Retina (tissue), 1 donor: ENCODE measurements at regions not wholly inside any gene's neighbourhood (a gene's known extent, or its start where the extent isn't known, plus 50 kb on each side); places are given as distances from the start of the nearest gene placed in this dataset.
A peak's percentile ranks its signal among the peaks of the same experiment; 100 is the strongest.

Experiments used
- DNase-seq: peaks from one replicate; pipeline ENCODE4 v3.0.0-alpha.2; 2016

GRCh38 chr12:118709946-118710345, 271.4 kb upstream of the SRRM4 start:
- DNase-seq = no peak

GRCh38 chr12:118711185-118711584, 270.2 kb upstream of the SRRM4 start:
- no peak for DNase-seq

DNA sequence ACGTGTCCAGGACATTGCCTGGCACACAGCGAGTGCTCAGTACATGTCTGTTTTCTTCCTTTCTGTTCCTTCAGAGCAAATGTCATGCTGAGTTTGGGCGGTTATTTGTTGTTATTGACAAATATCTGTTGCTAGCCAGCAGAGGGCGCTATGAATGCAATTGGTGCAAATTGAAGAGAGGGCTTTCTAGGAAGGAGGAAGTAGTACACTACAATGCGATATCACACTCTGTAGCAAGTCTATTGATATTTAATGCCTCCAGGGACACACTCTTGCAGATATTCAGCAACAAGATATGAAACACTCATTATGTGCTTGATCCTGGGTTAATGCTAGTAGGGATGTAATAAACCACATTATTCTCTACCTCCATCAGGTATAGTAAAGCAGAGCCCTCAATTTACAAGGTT, 267.3 kb upstream of the SRRM4 start:
- DNase-seq = peak; percentile 55

DNA sequence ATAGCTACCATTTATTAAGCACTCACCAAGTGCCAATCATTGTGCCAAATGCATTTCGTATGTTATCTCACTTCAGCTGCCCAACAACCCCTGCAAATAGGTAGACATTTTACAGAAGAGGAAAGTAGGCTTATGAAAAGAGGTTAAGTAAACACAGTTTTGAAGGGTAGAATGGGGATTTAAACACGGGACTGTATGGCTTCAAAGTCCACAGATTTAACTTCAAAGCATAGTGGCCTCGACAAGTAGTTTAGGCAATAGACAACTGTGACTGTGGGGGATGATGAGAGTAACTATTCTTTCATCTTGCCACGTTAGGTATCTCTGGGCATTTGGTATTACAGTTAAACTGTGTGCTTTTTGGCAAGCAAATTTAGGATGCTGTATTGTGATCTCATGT, 266.8 kb upstream of the SRRM4 start:
- no peak for DNase-seq

DNA sequence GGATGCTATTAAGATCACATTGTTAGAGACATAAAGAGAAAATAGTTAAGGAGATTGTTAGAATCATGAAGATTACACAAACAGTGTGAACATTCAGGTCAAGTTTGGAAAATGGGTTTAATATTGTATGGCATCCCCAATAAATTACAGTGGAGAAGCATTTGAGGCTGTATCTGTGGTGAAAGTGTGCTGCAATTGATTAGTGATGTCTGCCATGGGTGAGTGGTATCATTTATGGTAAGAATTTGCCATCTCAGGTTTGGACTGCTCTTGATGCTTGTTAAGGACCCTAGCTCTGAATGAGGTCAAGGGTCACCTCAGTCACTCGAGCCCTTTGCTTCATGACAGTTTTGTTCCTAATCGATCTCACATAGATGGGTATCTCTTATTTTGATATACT, 265.7 kb upstream of the SRRM4 start:
- DNase-seq = no peak

DNA sequence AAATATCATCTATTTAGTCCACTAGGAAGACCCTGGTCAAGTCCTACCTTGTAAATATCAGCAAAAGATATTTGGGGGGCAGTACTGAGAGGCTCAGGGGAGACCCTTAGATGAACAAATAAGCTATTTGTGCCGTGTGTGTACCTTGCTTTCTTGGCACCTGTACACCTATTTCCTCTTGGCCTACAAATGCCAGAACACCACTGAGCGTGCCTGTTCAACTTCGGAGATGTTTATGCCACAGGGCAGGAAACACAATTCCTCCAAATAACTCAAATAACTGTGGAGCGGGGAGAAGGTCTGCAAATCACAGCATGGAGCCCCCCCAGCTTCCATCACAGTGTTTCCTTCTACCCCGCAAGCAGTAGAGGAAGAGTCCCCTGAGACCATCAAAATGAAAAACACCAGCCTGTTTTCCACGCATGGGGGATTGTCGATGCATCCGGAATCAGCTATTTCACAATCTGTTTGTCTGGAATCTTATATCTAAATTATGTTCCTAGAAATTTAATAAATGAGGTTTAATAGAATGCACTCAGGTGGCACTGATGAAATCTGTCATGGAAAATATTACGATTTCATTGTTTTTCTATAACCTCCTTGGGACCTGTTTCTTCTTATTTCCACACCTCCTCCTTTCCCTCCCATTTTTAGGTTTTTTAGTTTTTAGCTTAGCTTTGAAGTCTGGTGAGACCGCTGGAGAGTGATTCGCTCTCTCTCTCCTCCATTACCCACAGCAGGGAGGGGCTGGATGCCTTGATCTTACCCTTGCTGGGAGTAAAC, 254.0 kb upstream of the SRRM4 start:
- no peak for DNase-seq

- no peak for DNase-seq
These were observed 253.4 kb upstream of the SRRM4 start for GRCh38 chr12:118727979-118728366.

GRCh38 chr12:118734266-118734665, 247.1 kb upstream of the SRRM4 start:
- no peak for DNase-seq

DNA sequence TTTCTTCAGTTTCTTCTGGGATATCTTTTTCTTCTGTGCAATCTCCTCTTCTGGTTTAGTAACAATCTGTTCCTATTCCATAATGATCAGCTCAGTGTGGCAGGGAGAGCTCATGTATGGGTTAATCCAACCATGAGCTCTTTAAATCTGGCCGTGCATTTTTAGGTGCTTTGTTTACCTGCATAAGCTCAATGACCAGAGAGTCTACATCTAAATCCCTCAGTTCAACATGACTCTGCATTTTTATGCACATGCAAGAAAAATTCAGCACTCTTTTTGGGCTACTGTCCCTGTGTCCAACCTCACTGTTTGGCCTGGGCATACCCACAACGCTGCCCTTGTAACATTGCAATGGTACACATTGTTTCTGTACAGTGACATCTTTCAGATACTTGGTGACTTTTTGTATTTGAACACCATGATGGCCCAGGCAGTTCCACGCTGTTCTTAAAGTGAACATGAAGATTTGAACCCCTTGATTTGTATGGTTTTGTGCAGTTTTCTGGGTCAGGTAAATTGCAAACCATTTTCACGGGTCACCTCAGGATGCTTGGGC, 243.3 kb upstream of the SRRM4 start:
- DNase-seq = no peak

DNA sequence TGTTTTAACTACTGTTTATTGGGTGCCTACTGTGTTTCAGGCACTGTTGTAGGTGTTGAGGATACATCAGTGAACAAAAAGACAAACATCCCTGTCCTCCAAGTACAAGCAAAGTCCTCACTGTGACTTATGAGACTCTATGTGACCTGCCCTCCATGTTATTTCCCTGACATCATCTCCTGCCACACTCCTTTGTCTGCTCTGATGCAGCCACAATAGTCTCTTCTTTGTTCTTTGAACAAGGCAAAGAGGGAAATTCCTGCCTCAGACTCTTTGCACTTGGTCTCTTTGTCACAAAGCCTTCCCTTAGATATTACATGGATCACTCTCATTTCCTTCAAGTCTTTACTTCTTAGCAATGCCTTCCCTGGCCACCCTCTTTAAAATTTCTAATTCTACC, 240.1 kb upstream of the SRRM4 start:
- peak; percentile 43 for DNase-seq

DNA sequence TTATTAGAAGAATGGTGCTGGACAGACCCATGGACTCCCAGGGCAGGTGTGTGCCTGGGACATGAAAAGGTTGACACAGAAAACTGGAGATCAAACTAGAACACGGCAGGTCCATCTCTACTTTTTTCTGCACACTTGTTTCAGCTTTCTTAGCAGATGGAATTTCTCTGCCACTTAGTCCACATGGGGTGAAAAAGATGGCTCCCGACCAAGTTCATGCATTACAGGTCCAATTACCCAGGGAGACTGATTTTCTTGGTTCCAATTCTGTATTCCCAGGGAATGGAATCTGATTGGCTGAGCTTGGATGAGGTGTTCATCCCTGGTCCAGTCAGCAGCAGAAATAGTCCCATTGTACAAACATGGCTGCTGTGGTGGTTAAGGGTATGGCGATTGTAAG, 238.9 kb upstream of the SRRM4 start:
- no peak for DNase-seq

DNA sequence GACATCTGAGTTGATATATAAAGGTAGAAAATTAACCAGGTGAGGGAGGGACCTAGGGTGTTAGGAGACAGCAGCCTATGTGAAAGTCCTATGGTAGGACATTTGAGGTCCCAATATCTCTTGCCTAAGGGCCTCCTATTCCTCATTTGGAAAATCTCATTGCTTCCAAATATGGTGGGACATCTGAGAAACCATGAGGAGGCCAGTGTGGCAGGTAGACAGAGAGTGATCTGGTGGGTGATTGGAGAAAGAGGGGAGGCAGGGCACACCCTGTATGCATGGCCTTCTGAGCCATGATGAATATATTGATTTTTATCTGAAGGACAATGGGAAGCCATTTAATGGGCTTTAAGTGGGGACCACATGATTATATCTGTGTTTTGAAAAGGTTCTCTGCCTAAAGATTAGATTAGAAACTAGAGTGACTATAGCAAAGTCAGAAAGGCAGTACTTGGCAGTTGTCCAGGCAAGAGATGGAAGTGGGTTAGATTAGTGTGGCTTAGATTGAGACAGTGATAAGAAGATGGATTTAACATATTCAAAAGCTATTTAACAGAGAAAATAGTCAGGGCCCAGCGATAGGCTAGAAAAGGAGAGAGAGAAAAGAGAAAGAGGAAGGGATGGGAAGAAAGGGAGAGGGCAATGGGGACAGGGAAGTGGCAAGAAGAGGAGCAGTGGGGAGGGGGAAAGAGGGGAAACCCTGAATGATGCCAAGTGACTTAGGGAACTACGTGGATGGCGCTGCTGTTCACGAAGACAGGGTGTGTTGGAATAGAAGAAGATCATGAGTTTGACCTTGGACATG, 237.2 kb upstream of the SRRM4 start:
- no peak for DNase-seq

DNA sequence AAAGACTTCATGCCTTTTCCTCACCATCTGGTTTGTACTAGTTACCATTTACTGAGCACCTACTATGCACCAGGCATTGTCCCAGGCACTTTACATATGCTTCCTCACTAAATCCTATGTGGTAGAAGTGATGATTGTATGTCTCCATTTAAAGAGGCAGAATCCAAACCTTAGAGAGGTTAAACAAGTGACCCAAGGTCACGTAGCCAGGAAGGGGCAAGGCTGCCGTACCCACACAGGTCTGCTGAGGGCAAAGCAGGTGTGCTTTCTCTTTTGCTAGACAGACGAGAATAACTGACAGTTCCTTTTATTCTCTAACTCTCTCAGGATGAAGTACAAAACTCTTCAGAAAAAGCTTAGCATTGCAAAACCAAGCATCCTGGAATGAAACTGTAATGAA, 235.2 kb upstream of the SRRM4 start:
- DNase-seq = no peak

DNA sequence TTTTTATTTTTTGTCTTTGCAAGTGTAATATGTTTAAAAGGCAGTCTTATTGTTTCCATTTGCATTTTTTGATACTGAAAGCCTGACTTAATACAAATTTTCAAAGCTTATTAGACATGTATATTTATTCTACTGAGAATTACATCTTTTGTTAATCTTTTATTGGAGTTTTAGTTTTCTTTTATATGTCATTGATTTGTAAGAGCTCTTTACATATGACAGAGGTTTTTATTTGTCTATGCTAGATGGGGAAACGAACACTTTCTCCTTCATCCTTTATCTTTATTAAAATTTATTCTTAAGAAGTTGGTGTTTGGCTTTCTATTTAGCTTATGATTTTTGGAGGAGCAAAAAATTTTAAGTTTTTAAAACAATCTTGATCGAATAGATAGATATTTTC, 234.4 kb upstream of the SRRM4 start:
- no peak for DNase-seq

DNA sequence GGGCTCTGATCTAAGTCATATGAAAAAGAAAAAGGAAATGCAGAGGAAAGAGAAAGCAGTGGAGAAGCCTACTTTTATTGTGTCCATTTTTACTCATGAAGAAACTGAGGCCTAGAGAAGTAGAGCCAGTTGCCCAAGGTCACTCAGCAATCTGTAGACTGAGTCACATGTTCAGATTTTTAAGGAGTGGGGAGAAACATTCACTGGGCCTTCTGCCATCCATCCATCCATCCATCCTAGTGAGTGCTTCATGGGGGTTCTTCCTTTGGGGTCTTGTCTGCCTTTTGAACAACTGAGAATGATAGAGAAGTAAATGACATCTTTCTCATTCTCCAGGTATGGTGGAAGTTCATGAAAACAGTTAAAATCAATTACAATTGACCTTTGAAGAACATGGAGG, 233.6 kb upstream of the SRRM4 start:
- DNase-seq = no peak

DNA sequence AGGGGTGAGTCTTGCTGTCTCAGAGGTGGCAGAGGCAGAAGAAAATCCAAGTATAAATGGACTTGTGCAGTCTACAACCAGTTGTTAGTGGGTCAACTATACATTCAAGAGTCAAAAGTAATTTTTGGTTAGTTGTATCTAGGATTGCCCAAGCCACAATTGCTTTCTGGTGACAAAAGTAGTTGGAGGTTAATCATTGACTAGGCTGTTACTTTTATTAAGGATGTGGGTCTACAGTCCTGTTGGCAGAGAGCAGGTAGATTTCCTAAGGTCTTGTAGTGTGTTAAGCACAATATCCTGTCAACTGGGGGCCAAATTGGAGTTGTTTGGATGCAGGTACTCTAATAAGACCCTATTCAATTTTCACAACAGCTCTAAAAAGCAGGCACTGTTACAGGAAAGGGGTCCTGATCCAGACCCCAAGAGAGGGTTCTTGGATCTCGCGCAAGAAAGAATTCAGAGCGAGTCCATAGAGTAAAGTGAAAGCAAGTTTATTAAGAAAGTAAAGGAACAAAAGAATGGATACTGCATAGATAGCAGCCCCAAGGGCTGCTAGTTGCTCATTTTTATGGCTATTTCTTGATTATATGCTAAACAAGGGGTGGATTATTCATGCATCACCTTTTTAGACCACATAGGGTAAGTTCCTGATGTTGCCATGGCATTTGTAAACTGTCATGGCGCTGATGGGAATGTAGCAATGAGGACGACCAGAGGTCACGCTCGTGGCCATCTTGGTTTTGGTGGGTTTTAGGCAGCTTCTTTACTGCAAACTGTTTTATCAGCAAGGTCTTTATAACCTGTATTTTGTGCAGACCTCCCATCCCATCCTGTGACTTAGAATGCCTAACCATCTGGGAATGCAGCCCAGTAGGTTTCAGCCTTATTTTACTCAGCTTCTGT, 232.6 kb upstream of the SRRM4 start:
- no peak for DNase-seq

GRCh38 chr12:118749646-118750045, 231.7 kb upstream of the SRRM4 start:
- peak; percentile 47 for DNase-seq

DNA sequence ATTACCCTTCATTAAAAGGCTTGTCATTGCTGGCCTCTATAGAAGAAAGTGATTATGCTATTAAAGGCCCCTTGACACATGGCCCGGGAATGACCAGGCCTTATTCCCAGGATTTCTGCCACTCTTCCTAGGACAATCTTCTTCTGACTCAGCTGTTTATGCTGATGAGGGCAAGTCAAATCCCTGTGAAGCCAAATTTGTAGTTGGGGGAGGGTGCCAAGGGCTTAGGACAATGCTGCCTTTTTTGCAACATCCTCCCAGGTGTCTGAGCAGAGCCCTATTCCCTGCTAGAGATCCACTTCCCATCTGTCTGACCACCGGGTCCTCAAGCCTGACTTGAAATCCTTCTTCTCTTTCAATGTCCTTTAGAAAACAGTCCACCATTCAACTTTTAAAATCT, 230.7 kb upstream of the SRRM4 start:
- DNase-seq = no peak

DNA sequence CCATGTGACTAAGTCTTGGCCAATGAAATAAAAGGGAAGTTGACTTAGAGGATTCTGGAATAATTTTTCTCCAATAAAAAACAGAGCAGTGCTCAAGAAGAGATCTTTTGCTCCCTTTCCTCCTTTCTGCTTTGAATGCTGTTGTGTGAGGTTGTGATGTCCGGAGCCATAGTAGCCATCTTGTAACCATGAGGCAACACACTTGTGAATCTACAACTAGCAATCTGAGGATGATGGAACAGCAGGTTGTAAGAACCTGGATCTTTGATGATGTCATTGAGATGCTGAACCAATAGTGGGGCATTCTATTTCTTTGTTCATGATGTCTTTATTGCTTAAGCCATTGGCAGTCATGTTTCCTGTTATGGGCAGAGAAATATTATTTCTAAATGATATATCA, 230.0 kb upstream of the SRRM4 start:
- no peak for DNase-seq

GRCh38 chr12:118760623-118761022, 220.7 kb upstream of the SRRM4 start:
- DNase-seq = no peak

GRCh38 chr12:118763234-118763633, 218.1 kb upstream of the SRRM4 start:
- DNase-seq = peak; percentile 28

- DNase-seq = peak; percentile 95
These were observed 207.2 kb upstream of the SRRM4 start for GRCh38 chr12:118773956-118774723.
